GM12891 (cell line): ENCODE measurements at regions not wholly inside any gene's neighbourhood (a gene's known extent, or its start where the extent isn't known, plus 50 kb on each side); places are given as distances from the start of the nearest gene placed in this dataset.

Experiments
- POLR2A ChIP-seq: IDR thresholded peaks from 2 replicates; pipeline ENCODE4 v1.6.1; 2011; ENCODE audit warnings: low read depth, low read length, control low read depth
- TAF1 ChIP-seq: IDR thresholded peaks from 2 replicates; pipeline ENCODE4 v1.6.1; 2011; ENCODE audit warnings: low read depth, low read length, control low read depth

DNA sequence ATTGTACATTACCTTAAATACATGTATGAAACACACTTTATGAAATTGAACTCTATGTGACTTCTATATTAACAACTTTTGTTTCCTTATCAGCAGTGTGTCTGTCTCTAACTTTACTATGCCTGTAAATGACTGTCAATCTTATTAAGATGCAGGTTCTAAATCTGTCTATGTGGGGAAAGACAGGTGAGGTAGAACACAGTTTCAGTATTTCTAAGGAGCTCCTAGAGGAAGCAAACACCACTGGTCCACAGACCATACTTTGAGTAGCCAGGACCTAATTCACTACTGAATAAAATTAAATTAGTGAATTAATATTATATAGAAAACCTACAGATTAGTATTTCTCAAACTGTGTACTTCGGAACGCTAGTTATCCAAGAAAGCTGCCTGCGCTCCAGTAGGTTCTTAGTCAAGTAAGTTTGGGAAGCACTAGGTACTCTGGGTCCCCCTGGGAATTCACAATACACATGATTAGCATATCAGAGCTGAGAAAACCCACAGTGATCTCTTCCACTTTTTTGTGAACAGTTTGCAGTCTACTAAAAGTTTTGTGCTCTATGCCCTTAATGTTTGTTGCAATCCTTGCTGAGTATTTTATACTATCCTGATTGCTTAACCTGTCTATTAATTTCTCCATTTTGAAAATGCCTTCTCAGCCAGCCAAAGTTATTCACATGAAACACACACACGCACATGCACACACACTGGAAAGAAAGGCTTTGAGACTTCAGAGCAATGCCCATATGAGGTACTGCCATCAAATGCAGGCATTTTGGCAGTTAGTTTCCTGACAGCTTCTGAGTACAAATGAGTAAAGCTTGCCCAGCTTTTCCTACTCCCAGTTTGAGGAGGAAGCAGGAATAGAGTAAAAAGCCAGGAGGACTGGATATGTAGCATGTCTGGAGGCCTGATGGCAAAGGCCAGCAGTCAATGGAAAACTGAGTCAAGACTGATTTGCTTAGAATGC is 133.6 kb upstream of the CPEB2 start:
- no peak for TF ChIP-seq TAF1
- TF ChIP-seq POLR2A = no peak
